Inflammatory macrophage treated with lipopolysaccharide for 1 hour (primary cell): ENCODE measurements at regions not wholly inside any gene's neighbourhood (a gene's known extent, or its start where the extent isn't known, plus 50 kb on each side); places are given as distances from the start of the nearest gene placed in this dataset.

ENCODE experiments used
- DNase-seq, 2 donors: peaks; one replicate each; pipeline ENCODE4 v3.0.0-alpha.2; 2020 to 2022

- no peak for DNase-seq
These were observed 51.1 kb upstream of the ZNF236 start for GRCh38 chr18:76771192-76771799.

GRCh38 chr18:76767954-76768353, 54.4 kb upstream of the ZNF236 start:
- DNase-seq: no peak

- no peak for DNase-seq
These were observed 55.9 kb upstream of the ZNF236 start for GRCh38 chr18:76766429-76766828.

- DNase-seq: no peak
These were observed 56.7 kb upstream of the ZNF236 start for GRCh38 chr18:76765649-76766048.

- DNase-seq: no peak
These were observed 58.0 kb upstream of the ZNF236 start for GRCh38 chr18:76764291-76764901.

- no peak for DNase-seq
These were observed 63.3 kb upstream of the ZNF236 start for GRCh38 chr18:76759056-76759455.

- DNase-seq: no peak
These were observed 64.4 kb upstream of the ZNF236 start for GRCh38 chr18:76757925-76758324.

- no peak for DNase-seq
These were observed 65.0 kb upstream of the ZNF236 start for GRCh38 chr18:76757335-76757734.

GRCh38 chr18:76756531-76757253, 65.7 kb upstream of the ZNF236 start:
- no peak for DNase-seq

GRCh38 chr18:76754351-76754750, 68.0 kb upstream of the ZNF236 start:
- no peak for DNase-seq

- no peak for DNase-seq
These were observed 70.0 kb upstream of the ZNF236 start for GRCh38 chr18:76752400-76752799.

- DNase-seq: no peak
These were observed 71.2 kb upstream of the ZNF236 start for GRCh38 chr18:76750917-76751890.

GRCh38 chr18:76750269-76750668, 72.1 kb upstream of the ZNF236 start:
- no peak for DNase-seq

GRCh38 chr18:76747676-76748075, 74.7 kb upstream of the ZNF236 start:
- no peak for DNase-seq

GRCh38 chr18:76741346-76741745, 81.0 kb upstream of the ZNF236 start:
- DNase-seq: no peak

GRCh38 chr18:76736309-76736708, 86.0 kb upstream of the ZNF236 start:
- no peak for DNase-seq

GRCh38 chr18:76730901-76731300, 91.5 kb upstream of the ZNF236 start:
- DNase-seq: no peak

GRCh38 chr18:76727589-76727988, 94.8 kb upstream of the ZNF236 start:
- no peak for DNase-seq

- DNase-seq: no peak
These were observed 96.9 kb upstream of the ZNF236 start for GRCh38 chr18:76725445-76725844.

- DNase-seq: no peak
These were observed 99.9 kb upstream of the ZNF236 start for GRCh38 chr18:76722224-76723061.

- DNase-seq: no peak
These were observed 101.0 kb upstream of the ZNF236 start for GRCh38 chr18:76721207-76721996.
